ENCODE measurements at regions not wholly inside any gene's neighbourhood (a gene's known extent, or its start where the extent isn't known, plus 50 kb on each side); places are given as distances from the start of the nearest gene placed in this dataset.
A peak's percentile ranks its signal among the peaks of the same experiment; 100 is the strongest.
"Not testable (repeated sequence)": the region's sequence is repeated elsewhere in the genome, so short reads cannot be mapped to it uniquely, and the experiment has no call there.

DNA sequence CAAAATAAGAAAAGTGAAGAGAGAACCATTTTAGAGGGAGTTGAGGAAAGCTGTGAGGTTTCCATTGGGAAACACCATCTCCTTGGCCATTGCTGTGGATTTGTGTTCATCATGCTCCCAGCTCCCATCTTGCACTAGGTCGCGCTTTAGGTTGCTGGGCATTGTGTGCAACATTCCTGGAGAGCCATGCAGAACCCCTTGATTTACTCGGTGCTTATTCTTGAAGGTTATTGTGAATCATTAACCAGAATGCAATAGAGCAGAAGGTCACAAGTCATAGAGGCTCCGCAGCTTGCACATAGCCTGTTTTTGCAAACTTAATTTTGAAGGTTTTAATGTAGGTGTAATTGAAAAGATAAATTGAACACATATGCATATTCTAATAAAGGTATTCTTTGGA is 239.2 kb upstream of the IL12A start:
- DNase-seq: no peak

DNA sequence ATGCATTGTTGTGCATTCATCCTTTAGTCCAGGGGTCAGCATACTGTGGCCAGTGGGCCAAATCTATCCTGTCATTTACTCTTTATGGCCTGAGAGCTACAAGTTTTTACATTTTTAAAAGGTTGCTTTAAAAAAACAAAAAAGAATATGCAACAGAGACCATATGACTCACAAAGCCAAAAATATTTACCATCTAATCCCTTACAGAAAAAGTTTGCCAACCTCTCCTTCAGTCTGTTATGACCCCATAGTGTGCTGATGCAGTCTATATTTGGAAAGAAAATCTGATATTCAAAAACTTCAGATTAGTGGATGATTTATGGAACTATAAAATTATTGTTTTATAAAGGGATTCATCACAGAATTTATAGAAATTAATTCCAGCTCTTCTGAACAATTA is 237.5 kb upstream of the IL12A start:
- no peak for DNase-seq

DNA sequence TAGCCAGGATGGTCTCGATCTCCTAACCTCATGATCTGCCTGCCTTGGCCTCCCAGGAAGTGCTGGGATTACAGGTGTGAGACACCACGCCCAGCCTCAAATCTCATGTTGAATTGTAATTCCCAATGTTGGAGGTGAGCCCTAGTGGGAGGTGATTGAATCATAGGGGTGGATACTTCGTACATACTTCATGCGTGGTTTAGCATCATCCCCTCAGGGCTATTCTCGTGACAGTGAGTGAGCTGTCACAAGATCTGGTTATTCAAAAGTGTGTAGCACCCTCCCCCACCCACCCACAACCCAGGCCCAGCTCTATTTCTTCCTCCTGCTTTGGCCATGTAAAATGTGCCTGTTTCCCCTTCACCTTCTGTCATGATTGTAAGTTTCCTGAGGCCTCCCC is 236.9 kb upstream of the IL12A start:
- no peak for DNase-seq

DNA sequence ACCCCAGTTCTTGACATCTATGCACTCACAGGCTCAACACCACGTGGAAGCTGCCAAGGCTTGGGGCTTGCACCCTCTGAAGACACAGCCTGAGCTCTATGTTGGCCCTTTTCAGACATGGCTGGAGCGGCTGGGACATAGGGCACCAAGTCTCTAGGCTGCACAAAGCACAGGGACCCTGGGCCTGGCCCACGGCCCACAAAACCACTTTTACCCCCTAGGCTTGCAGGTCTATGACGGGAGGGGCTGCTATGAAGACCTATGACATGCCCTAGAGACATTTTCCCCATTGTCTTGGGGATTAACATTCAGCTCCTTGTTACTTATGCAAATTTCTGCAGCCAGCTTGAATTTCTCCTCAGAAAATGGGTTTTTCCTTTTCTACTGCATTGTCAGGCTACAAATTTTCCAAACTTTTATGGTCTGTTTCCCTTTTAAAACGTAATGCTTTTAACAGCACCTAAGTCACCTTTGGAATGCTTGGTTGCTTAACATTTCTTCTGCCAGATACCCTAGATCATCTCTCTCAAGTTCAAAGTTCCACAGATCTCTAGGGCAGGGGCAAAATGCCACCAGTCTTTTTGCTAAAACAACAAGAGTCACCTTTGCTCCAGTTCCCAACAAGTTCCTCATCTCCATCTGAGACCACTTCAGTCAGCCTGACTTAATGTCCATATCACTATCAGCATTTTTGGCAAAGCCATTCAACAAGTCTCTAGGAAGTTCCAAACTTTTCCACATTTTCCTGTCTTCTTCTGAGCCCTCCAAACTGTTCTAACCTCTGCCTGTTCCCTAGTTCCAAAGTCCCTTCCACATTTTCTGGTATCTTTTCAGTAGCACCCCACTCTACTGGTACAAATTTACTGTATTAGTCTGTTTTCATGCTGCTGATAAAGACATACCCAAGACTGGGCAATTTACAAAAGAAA is 232.1 kb upstream of the IL12A start:
- DNase-seq: not testable (repeated sequence)

DNA sequence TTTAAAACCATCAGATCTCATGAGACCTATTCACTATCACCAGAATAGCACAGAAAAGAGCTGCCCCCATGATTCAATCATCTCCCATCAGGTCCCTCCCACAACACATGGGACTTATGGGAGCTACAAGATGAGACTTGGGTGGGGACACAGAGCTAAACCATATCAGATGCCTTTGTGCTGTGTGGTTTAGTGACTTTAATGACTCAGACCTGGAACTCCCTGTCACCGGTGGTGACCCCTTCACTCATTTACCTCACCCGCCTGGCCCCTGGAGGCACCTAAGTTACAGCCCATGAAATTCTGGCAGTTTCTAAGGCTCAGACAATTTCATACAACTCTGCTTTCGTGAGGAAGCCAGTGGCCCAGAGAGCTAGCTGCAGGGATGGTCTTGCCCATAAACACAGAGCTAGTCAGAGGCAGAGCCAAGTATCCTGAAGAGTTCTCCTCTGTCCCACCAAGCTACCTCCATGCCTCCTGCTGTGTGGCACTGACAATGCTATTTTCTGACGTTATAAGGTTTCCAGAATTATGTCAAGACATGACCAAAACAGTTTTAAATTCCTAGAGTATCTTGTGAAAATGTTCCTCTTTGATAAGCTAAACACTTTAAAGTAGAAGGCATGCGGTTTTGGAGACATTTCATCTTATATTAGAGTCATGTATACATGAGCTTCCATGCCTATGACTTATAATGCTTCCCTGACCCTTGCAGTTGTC is 231.1 kb upstream of the IL12A start:
- no peak for DNase-seq

DNA sequence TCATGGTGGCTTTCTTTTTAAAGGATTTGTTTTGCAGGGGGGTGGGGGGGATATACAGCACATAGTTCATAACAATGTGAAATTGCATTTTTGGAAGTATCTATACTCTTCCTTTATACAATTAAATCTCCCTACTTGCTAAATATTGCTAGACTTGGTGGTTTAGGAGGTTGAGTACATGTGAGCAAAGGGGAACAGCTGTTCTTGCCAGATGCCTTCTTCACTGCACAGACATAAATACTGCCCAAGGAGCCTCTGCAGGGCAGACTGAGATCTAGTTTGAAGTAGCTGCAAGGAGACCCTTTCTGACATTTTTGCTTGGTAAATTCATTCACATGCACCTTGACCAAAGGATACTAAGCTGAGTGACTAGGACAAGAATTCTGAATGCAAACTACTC is 228.6 kb upstream of the IL12A start:
- DNase-seq: no peak

DNA sequence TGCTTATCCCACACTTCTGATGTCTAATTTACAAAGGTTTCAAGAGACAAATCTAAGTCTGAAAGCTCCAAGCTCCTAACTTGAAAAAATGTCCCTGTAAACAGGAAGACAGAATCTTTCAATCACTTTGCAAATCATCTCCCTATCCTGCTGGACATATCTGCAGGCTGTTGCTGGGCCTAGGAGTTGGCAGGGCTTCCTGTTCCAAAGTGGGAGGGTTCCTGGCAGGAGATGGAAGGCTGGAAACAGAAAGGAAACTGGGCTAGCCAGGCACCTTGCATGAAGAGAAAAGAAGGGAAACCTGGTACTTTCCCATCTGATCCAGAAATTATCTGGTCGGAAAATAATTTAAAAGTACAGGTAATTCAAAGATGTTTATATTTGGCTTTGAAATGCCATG is 227.3 kb upstream of the IL12A start:
- DNase-seq: no peak

DNA sequence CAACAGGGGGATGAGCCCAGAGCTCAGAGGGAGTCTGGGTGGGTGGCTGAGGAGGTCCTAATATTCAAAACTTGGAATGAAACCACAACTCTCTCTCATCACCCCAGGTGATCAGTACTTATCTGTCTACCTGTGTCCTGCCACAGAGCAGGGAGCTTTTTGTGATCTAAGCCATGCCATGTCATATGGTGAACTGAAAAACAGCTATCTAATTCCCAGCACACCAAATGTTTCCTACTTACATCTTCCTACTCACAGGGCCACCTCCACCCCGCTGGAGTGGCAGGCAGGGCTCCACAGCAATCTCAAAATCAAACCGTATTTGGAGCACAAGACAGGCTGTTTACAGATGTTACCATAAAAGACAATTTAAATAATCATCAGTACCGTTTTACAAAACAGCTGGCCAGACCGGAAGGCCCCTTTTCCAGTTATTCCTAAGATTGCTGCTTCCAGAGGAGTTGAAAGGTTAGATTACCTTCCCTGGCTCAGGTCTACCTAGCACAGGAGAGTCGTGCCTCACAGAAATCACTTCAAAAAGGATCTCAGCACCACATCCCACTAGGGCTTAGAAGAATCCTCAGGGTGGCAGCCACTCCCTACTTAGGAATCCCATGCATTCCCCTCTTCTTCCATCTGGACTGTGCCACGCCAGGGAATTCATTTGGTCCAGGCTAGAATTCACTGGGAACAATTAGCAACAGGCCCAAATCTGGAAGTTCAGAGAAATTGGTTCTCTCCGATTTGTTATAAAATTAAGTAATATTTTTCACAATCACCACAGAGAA is 226.6 kb upstream of the IL12A start:
- no peak for DNase-seq

DNA sequence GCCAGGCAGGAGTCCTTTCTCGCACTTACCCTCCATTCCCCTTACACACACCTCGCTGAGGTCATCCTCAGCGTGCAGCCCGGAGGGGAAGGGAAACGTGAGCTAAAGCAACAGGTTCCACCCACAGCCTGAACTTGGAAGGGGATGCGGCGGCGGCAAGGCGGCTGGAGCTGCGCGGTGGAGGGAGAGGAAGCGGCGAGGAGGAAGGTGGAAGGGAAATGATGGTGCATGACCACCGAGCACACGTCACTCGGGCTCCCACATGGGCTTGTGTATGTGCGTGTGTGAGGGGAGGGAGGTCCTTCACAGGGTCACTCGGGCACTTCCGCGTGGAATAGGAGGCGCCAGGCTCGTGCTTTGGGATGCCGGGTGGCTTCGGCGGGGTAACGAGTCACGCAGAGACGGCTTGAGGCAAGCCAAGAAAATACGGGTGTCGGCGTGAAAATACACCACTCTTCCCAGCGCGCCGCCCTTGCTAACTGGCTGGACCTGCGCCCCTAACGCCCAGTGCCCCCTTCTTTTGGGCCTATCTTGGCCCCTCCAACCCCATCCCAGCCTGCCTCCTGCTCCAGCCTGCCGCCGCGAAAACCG is 225.5 kb upstream of the IL12A start:
- peak; percentile 43 for DNase-seq

DNA sequence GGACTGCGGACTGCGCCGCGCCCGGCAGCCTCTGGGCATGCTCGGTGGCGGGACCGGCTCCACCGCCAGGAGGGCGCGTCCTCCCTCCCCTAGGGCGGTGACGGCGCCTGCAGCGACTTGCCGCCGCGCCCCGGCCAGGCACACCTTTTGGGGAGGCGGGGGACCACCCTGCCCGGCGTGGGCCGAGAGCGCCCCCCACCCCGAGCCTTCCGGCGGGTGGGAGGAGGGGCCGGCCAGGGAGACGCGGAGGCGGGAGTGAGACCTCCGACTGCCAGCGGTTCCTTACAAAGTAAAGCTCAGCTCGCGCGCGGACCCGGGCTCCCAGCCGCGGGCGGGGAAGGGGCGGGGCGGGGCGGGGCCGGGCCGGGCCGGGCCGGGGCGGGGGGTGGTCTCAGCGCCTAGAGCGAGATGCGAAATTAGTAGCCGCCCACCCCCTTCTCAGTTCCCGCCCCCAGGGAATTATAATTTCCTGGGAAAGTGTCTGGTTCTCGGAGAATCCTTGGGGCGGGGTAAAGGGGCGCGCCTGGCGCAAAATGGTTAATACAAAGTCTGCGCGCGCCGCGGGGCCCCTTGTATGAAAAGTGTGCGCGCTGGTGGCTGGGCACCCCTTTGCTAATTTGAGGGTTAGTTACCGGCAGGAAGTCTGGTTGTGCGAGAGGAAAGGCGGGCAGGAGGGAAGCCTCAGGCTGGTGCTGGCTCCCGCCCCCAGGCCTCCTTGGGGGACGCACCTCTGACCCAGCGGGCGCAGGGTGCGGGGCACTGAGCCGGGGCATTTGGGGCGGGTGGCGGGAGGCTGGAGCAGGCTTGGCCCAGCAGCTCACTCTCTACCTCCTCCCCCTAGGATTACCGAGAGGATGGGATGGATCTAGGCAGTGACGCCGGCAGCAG is 224.8 kb upstream of the IL12A start:
- DNase-seq: peak; percentile 83

DNA sequence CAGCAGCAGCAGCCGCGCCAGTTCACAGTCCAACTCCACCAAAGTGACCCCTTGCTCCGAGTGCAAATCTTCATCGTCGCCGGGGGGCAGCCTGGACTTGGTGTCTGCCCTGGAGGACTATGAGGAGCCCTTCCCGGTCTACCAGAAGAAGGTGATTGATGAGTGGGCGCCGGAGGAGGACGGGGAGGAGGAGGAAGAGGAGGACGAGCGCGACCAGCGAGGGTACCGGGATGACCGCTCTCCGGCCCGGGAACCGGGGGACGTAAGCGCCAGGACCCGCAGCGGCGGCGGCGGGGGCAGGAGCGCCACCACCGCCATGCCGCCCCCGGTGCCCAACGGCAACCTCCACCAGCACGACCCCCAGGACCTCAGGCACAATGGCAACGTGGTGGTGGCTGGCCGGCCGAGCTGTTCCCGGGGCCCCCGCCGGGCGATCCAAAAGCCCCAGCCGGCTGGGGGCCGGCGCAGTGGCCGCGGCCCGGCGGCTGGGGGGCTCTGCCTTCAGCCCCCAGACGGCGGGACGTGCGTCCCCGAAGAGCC is 224.1 kb upstream of the IL12A start:
- DNase-seq: no peak

DNA sequence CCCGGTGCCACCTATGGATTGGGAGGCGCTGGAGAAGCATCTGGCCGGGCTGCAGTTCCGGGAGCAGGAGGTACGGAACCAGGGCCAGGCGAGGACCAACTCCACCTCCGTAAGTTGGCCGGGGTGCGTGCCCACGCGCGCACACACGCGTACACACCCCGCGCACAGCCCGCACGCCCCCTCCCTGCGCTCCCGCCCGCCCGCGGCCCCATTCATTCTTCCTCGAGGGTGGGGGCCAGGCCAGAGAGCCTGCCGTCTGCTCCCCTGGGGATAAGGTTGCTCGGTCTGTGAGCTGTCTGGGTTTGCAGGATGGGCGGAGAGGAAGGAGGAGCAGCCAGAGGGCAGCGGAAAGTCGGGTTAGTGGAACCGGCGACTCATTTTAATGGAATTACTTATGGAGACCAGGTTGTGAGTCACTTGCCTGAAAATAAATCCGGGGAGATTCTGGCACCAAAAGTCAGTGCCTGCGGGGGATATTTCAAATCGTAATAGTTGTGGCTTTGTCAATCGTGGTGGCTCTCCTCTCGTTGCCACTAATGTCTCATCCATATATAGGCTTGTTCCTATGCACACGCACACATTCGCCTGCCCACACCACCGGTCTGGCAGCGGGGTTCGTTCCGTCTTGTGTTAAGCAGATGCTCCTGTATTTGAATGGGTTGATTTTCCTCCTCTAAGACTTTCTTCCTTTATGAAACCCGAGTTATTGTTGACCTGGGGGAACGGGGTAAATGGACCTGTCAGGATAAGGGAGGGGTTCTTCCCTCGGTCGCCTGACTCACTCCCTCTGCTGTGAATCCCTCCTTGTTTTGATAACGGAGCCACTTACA is 223.4 kb upstream of the IL12A start:
- DNase-seq: peak; percentile 62

DNA sequence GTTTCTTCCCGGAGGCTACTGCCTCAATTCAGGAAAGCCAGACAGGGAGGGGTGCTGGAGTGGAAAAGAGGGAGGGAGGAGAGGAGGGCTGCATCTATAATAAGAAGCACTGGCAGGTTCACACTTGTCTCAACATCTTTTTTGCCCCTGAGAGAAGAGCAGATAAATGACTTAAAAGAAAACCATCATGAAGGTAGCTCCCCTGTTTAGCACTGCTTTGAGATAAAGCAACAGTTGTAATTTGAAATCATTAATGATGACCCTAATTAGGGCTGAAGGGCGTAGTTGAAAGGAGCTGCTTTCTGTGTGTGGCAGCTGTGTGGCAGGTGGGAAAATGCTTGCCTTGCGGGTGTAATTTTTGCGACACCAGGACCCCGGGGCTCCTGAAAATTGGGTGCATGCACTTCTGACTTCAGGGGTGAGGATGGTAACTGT is 222.8 kb upstream of the IL12A start:
- no peak for DNase-seq

DNA sequence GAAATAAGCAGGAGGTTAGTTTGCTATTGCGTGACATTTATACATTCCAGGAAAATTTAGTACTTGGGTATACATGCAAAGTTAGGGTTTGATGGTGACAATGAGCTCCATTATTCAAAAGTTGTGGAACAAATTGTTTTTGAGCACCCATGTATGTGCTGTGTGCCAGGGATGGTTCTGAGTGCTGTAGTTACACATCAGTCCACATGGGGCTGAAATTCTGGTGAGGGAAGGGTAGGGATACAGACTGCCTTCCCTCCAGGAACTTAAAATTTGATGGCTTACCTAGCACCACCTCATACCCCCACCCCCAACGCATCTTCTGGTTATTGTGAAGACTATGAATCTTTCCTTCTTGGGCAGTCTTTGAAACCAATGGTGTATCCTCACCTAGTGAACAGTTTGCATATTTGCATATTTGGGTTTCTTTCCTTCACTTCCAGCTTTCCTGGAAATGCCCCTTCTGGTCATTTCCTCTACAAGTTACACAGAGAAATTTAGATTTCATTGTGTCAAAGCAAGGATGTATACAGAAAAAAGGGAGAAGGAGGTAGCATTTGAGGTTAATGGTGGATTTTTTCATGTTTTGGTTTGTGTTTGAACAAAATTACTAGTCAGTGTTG is 222.0 kb upstream of the IL12A start:
- DNase-seq: peak; percentile 20

DNA sequence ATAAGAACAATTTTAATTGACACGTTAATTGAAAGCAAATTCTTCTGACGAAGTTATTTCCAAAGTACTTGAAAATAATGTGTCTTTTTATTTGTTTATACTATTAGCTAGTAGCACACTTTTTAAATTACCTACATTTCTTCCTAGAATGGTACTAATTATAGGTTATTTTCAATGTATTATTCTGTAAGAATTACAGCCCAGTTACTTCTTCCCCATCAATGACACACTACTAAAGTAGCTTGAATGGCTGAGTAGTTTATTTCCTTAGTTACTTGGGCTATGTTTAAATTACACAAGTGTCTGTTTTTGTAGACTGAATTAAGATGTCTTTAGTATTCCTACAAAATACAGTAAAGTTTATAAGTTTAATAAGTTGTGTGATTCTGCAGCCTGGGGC is 217.6 kb upstream of the IL12A start:
- no peak for DNase-seq

DNA sequence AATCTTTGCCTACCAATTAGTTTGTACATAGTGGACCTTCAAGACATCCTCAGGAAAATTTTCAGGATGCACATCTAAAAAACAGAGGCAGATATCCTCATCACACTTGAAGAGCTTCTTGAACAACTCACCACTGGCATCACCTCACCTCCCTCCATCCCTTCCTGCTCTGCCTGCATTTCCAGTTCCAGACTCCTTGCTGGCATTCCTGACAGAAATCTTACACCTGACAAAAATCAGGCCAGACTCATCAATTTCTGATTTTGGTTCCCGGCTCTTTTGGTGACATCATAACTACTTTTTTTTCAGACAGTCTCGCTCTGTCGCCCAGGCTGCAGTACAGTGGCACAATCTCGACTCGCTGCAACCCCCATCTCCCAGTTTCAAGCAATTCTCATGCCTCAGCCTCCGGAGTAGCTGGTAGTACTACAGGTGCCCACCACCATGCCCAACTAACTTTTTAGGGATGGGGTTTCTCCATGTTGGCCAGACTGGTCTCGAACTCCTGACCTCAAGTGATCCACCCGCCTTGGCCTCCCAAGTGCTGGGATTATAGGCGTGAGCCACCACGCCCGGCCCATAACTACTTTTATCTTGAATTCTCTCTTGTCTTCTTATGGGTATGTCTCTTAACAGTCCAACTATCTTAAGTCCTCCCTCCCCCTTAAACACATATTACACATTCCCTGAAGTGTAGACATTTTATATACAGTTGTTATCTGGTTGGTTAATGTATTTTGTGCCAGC is 216.6 kb upstream of the IL12A start:
- no peak for DNase-seq

DNA sequence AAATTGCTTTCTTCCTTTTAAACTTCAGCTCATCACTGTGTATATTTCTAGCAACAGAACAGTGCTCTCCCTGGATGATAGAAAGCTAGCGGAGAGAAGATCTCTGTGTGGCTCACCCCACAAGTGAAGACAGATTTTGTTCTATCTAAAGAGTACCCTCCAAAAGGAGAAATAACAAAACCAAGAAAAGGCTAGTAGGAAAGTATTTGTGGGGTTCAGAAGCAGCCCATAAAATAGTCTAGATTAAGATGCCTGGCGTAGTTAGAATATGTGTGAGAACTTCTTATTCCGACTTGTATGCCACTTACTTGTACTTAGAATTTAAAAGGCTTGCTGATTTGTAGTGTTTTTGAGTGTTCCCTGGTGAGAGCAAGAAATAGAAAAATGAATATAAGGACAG is 214.9 kb upstream of the IL12A start:
- DNase-seq: no peak

DNA sequence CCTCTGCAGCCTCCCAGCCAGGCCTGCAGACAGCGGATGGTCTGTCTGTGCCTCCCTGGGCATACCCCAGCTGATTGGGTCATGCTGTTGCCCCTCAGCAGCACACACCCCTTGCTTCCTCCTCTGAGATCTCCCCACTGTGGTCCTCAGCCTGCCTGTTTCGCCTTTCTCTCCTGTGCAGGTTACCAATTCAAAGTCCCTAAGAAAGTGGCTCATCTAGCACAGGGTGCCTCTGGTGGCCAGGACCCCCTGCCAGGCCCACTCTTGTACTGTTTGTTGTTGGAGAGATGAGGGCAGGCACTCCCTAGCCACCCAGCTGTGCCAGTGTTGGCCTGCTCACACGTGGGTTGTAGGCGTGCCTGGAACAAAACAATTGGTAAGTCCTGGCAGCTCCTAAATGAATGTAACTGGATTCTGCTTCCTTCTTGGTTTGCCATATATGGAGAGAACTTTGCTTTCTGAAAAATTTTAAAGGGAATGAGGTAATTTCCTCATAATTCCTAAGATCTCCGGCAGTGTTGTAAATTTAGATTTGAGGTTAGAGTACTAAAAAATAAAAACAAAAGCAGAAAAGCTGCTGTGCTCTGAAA is 213.2 kb upstream of the IL12A start:
- peak; percentile 50 for DNase-seq

DNA sequence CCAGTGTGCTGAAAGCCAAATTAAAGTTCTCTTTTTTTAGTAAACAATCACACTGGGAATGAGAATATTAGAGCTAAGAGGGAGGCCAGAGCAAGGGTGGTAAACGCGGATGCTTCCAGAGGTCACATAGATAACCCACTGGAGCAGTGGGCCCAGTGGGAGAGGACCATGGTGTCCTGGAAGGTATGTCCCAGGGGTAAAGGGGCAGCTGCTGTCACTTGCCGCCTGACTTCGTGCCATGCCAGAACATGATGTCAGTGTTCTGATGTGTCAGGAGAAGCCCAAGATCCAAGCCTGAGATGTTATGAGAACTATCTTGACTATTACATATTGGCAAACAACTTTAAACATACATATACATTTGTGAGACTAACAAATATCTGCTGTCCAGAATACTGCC is 211.9 kb upstream of the IL12A start:
- no peak for DNase-seq

All from NCI-H510A treated with DMSO at 0.1 percent for 48 hours (cell line).